Activated CD4-positive, alpha-beta T cell treated with anti-CD3 and anti-CD28 coated beads, Interleukin-2, amount 10 ng/mL, durations not matched to agents 24 days and 14 days (primary cell): ENCODE measurements at regions not wholly inside any gene's neighbourhood (a gene's known extent, or its start where the extent isn't known, plus 50 kb on each side); places are given as distances from the start of the nearest gene placed in this dataset.

Source experiments
- DNase-seq: peaks from one replicate; pipeline ENCODE4 v3.0.0; 2022
- H3K27ac Mint-ChIP-seq: one replicate; pipeline ENCODE4 v1.8.0; 2022; ENCODE audit warnings: mild to moderate bottlenecking, mixed read lengths
- H3K27me3 Mint-ChIP-seq: one replicate; pipeline ENCODE4 v1.8.0; 2022; ENCODE audit warnings: mixed read lengths
- H3K36me3 Mint-ChIP-seq: one replicate; pipeline ENCODE4 v1.8.0; 2022; ENCODE audit warnings: low read depth, mild to moderate bottlenecking, mixed read lengths
- H3K4me1 Mint-ChIP-seq: one replicate; pipeline ENCODE4 v1.8.0; 2021; ENCODE audit warnings: mixed read lengths
- H3K4me3 Mint-ChIP-seq: one replicate; pipeline ENCODE4 v1.8.0; 2022; ENCODE audit warnings: mild to moderate bottlenecking, moderate library complexity, mixed read lengths
- H3K9me3 Mint-ChIP-seq: one replicate; pipeline ENCODE4 v1.8.0; 2021; ENCODE audit warnings: mixed read lengths
- intact Hi-C: fragments of 100-400 bp; cut with micrococcal nuclease; formaldehyde crosslinking; loops from one replicate; pipeline ENCODE4 v1.15.1; 2023

GRCh38 chr12:125389061-125389697 lies 323.9 kb downstream of the AACS start:
- no peaks in the 10 kb centered on the region for H3K9me3 Mint-ChIP-seq
- H3K27me3 Mint-ChIP-seq: no peaks in the 10 kb centered on the region
- H3K36me3 Mint-ChIP-seq: no peaks in the 10 kb centered on the region
- H3K4me1 Mint-ChIP-seq: no peaks in the 10 kb centered on the region
- intact Hi-C loops: no loop called here
- no peak overlapping the region for H3K27ac Mint-ChIP-seq
- no peak overlapping the region for H3K4me3 Mint-ChIP-seq
- no peak for DNase-seq

GRCh38 chr12:125393569-125393968 lies 328.3 kb downstream of the AACS start:
- H3K9me3 Mint-ChIP-seq: peaks cover 6% of the 10 kb centered on the region
- intact Hi-C loops: no loop called here
- no peaks in the 10 kb centered on the region for H3K36me3 Mint-ChIP-seq
- no peaks in the 10 kb centered on the region for H3K27me3 Mint-ChIP-seq
- no peak for DNase-seq
- no peak overlapping the region for H3K4me3 Mint-ChIP-seq
- H3K4me1 Mint-ChIP-seq: no peaks in the 10 kb centered on the region
- no peak overlapping the region for H3K27ac Mint-ChIP-seq

DNA sequence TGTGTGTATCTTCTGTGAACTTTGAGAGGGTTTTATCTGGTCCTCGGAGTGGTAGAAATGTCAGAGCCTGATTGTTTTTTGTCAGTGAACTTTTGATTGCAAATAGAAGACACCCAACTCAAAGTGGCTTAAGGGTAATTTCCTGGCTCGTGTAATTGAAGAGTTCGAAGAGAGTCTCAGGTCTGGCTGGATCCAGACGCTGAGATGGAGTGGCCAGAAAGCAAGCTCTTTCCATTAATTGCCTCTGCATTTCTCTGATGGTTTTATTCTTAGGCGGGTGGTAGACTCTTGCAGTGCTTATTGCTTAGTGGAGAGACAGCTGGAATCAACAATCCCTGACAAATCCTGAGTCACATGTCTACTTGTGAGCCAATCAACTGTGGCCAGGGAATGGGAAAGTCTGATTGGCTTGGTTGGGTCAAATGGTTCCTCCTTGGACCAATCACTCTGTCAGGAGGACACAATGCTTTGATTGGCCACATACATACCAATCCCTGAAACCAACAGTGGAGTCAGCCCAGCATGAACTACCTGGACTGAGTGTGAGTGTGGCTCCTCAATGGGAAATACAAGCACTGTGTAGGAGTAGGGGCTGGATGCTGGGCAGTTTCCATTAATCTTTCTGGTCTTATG lies 330.5 kb downstream of the AACS start:
- no peaks in the 10 kb centered on the region for H3K27me3 Mint-ChIP-seq
- peaks cover 3% of the 10 kb centered on the region for H3K4me1 Mint-ChIP-seq
- H3K36me3 Mint-ChIP-seq: no peaks in the 10 kb centered on the region
- no peak for DNase-seq
- no peak overlapping the region for H3K27ac Mint-ChIP-seq
- intact Hi-C loops: no loop called here
- peaks cover 6% of the 10 kb centered on the region for H3K9me3 Mint-ChIP-seq
- H3K4me3 Mint-ChIP-seq: no peak overlapping the region

DNA sequence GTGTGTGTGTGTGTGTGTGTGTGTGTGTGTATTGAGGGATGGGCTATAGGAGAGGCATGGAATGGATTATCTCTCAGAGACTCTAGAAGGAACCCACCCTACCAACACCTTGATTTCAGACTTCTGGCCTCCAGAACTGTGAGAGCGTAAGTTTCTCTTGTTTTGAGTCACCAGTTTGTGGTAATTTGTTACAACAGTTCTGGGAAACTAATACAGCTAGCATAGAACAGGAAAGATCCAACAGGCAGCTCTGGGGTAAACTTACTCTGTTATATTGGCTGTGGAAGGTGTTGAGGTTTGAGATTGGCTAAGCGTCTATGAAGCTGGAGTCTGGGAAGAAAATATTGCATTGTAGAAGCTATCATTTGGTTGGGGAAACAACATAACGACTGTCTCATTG lies 334.3 kb downstream of the AACS start:
- Mint-ChIP-seq H3K9me3 (peaks cover 6% of the 10 kb centered on the region), H3K4me1 (peaks cover 3% of the 10 kb centered on the region), H3K27me3 (peaks cover 6% of the 10 kb centered on the region), H3K36me3 (no peaks in the 10 kb centered on the region), H3K27ac (no peak overlapping the region), H3K4me3 (no peak overlapping the region)
- intact Hi-C loops: no loop called here
- no peak for DNase-seq

DNA sequence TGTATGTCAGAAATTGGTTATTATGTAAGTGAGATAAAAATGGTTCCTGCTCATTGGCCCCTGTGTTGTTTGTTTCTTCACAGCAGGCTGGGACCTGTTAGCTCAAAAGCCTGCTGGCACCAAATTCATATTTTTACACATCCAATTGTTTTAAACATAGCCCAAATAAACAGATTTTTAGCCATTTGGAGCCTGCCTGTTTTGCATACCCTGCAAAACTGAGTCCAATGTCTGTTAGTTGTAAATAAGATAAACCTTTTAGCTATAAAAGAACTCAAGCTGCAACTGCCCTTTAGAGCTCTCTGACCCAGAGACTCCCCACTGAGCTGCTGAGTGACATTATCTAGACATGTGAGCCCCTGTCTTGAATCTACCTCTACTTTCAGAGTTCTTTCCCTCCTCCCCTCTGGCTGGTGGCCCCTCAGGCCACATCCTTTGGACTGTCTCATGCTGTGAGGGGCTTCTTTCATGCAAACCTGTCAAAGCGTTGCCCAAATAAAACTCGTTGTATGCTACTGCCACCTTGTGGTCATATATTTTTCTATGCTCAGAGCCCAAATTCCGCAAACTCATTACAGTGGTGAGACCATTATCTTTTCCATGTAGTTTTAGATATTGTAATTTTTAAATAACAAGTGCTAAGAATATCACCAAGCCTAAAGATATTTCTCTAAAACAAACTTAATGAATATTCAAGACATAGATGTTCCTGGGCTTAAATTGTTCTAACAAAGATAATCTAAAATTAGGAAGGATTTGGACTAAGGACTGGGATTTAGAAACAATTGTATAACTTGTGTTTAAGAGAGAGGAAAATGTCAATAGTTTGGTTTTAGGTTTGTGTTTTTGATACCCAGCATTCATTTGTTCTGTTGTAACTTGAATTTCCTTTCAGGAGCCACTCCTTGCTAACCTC lies 337.9 kb downstream of the AACS start:
- intact Hi-C loops: loop anchor here (2.0 to 5.0 kb wide), 2 partner anchors 72 to 166 kb away; no protein-coding TSS in a partner anchor
- no peak overlapping the region for H3K4me3 Mint-ChIP-seq
- H3K27me3 Mint-ChIP-seq: peaks cover 6% of the 10 kb centered on the region
- H3K36me3 Mint-ChIP-seq: no peaks in the 10 kb centered on the region
- no peaks in the 10 kb centered on the region for H3K9me3 Mint-ChIP-seq
- DNase-seq: peak; percentile 75
- no peak overlapping the region for H3K27ac Mint-ChIP-seq
- H3K4me1 Mint-ChIP-seq: peaks cover 3% of the 10 kb centered on the region

- peaks cover 6% of the 10 kb centered on the region for H3K27me3 Mint-ChIP-seq
- H3K4me1 Mint-ChIP-seq: peaks cover 3% of the 10 kb centered on the region
- no peak for DNase-seq
- intact Hi-C loops: loop anchor here (2.0 to 5.0 kb wide), 2 partner anchors 73 to 167 kb away; no protein-coding TSS in a partner anchor
- H3K4me3 Mint-ChIP-seq: no peak overlapping the region
- no peaks in the 10 kb centered on the region for H3K36me3 Mint-ChIP-seq
- H3K9me3 Mint-ChIP-seq: no peaks in the 10 kb centered on the region
- H3K27ac Mint-ChIP-seq: no peak overlapping the region
These were observed 338.6 kb downstream of the AACS start for GRCh38 chr12:125403843-125404242.

GRCh38 chr12:125406131-125406530 lies 340.9 kb downstream of the AACS start:
- DNase-seq: no peak
- H3K27me3 Mint-ChIP-seq: peaks cover 5% of the 10 kb centered on the region
- H3K36me3 Mint-ChIP-seq: no peaks in the 10 kb centered on the region
- no peaks in the 10 kb centered on the region for H3K9me3 Mint-ChIP-seq
- H3K4me3 Mint-ChIP-seq: no peak overlapping the region
- H3K27ac Mint-ChIP-seq: no peak overlapping the region
- no peaks in the 10 kb centered on the region for H3K4me1 Mint-ChIP-seq
- intact Hi-C loops: no loop called here

DNA sequence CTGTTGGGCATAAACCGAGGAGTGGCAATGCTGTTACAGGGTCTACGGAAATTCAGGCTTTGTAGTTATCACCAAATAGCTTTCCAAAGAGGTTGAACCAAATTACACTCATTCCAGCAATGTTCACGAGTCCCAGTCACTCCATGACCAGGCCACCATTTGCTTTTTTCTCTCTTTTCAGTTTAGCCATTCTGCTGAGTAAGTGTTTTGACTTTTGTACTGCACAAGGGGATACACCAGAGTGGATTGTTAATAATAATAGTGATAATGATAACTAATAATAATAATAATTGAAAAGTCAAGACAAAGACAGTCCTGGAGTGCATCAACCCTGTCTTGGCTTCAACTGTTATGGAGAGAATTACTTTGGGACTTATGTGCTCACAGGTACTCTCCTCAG lies 343.5 kb downstream of the AACS start:
- DNase-seq: no peak
- H3K9me3 Mint-ChIP-seq: no peaks in the 10 kb centered on the region
- no peak overlapping the region for H3K4me3 Mint-ChIP-seq
- intact Hi-C loops: no loop called here
- no peaks in the 10 kb centered on the region for H3K27me3 Mint-ChIP-seq
- H3K4me1 Mint-ChIP-seq: no peaks in the 10 kb centered on the region
- no peak overlapping the region for H3K27ac Mint-ChIP-seq
- H3K36me3 Mint-ChIP-seq: no peaks in the 10 kb centered on the region

- Mint-ChIP-seq H3K27ac (no peak overlapping the region), H3K27me3 (no peaks in the 10 kb centered on the region), H3K4me3 (no peak overlapping the region), H3K4me1 (no peaks in the 10 kb centered on the region), H3K36me3 (no peaks in the 10 kb centered on the region), H3K9me3 (no peaks in the 10 kb centered on the region)
- intact Hi-C loops: no loop called here
- no peak for DNase-seq
These were observed 347.3 kb downstream of the AACS start for GRCh38 chr12:125412506-125412905.

DNA sequence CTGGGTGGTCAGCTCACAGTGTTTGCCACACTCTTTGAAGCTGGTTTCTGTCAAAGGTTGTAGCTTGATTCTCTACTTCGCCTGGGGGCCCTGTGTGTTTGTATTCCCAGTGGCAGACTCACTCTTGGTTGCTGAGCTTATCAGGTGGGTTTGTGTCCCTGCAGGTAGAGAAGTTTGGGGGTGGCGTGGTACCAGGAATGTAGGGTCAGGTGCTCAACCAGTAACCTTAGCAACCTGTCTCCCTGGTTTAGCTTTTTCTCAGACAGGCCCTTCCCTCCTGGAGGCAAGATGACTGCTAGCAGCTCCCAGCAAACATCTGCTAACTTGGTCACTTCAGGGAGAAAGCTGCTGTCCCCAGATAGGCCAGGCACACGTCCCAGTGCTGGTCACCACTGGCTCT lies 352.2 kb downstream of the AACS start:
- no peak for DNase-seq
- Mint-ChIP-seq H3K27ac (no peak overlapping the region), H3K4me1 (no peaks in the 10 kb centered on the region), H3K36me3 (no peaks in the 10 kb centered on the region), H3K9me3 (peaks cover 17% of the 10 kb centered on the region), H3K27me3 (no peaks in the 10 kb centered on the region), H3K4me3 (no peak overlapping the region)
- intact Hi-C loops: no loop called here

DNA sequence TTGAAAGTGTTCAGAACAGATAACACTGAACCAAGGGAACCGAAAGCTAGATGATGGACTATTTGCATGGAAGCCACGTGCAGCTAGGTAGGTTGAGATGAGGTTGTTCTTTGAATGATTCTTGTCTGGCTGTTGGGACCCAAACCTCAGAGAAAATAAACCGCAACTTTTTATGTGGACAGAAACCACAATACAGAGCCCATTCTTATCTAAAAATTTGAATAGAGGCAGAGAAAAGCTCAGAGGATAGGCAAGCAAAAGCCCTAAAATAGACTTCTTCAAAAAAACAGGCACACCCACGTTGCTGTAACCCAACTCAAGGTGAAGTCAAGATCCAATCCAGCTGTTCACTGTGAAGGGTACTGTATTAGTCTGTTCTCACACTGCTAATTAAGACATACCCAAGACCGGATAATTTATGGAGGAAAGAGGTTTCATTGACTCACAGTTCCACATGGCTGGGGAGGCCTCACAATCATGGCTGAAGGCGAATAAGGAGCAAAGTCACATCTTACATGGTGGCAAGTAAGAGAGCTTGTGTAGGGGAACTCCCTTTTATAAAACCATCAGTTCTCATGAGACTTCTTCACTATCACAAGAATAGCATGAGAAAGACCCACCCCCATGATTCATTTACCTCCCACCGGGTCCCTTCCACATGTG lies 353.8 kb downstream of the AACS start:
- no peak for DNase-seq
- Mint-ChIP-seq H3K27ac (no peak overlapping the region), H3K4me1 (no peaks in the 10 kb centered on the region), H3K4me3 (no peak overlapping the region), H3K36me3 (no peaks in the 10 kb centered on the region), H3K9me3 (peaks cover 17% of the 10 kb centered on the region), H3K27me3 (no peaks in the 10 kb centered on the region)
- intact Hi-C loops: no loop called here

- no peak overlapping the region for H3K27ac Mint-ChIP-seq
- no peak for DNase-seq
- no peaks in the 10 kb centered on the region for H3K27me3 Mint-ChIP-seq
- intact Hi-C loops: no loop called here
- H3K4me1 Mint-ChIP-seq: no peaks in the 10 kb centered on the region
- no peaks in the 10 kb centered on the region for H3K36me3 Mint-ChIP-seq
- H3K9me3 Mint-ChIP-seq: peaks cover 11% of the 10 kb centered on the region
- no peak overlapping the region for H3K4me3 Mint-ChIP-seq
These were observed 359.7 kb downstream of the AACS start for GRCh38 chr12:125424909-125425308.

GRCh38 chr12:125431516-125431915 lies 366.3 kb downstream of the AACS start:
- Mint-ChIP-seq H3K36me3 (no peaks in the 10 kb centered on the region), H3K4me3 (no peak overlapping the region), H3K4me1 (no peaks in the 10 kb centered on the region), H3K9me3 (peaks cover 3% of the 10 kb centered on the region), H3K27me3 (no peaks in the 10 kb centered on the region), H3K27ac (no peak overlapping the region)
- intact Hi-C loops: no loop called here
- DNase-seq: peak; percentile 24

GRCh38 chr12:125434131-125434530 lies 368.9 kb downstream of the AACS start:
- Mint-ChIP-seq H3K4me3 (no peak overlapping the region), H3K36me3 (no peaks in the 10 kb centered on the region), H3K27me3 (no peaks in the 10 kb centered on the region), H3K27ac (no peak overlapping the region), H3K9me3 (peaks cover 3% of the 10 kb centered on the region), H3K4me1 (no peaks in the 10 kb centered on the region)
- intact Hi-C loops: no loop called here
- DNase-seq: no peak
